ENCODE measurements at regions not wholly inside any gene's neighbourhood (a gene's known extent, or its start where the extent isn't known, plus 50 kb on each side); places are given as distances from the start of the nearest gene placed in this dataset.

DNA sequence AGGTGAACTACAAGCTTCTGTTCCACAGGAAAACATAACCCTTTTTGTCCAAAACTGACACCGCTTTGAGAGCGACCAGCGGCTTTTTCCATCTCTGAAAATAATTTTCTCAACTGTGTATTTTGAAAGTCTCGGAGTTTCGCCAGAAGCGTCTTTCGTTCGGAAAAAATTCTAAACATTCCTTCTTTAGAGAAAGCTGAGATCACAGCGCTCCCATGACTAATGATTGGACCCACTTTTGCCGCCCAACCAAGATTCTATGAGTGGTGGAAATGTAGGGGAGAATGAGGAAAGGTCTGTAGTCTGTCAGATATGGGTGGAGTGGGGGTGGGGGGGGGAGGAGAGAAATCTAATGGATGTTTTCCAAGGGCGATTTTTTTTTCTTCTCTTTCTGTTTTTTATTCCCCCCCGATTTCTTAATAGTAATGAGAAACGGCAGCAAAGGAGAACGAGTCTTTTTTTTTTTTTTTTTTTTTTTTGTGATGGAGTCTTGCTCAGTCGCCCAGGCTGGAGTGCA lies 189.3 kb downstream of the TRIM27 start:
- intact Hi-C loops (cut with DNase I): no loop called here
- TF ChIP-seq, protein P1, sequence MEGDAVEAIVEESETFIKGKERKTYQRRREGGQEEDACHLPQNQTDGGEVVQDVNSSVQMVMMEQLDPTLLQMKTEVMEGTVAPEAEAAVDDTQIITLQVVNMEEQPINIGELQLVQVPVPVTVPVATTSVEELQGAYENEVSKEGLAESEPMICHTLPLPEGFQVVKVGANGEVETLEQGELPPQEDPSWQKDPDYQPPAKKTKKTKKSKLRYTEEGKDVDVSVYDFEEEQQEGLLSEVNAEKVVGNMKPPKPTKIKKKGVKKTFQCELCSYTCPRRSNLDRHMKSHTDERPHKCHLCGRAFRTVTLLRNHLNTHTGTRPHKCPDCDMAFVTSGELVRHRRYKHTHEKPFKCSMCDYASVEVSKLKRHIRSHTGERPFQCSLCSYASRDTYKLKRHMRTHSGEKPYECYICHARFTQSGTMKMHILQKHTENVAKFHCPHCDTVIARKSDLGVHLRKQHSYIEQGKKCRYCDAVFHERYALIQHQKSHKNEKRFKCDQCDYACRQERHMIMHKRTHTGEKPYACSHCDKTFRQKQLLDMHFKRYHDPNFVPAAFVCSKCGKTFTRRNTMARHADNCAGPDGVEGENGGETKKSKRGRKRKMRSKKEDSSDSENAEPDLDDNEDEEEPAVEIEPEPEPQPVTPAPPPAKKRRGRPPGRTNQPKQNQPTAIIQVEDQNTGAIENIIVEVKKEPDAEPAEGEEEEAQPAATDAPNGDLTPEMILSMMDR (IDR thresholded peaks at IDR 0.05): no peak
- H3K4me1 ChIP-seq: no peaks in the 10 kb centered on the region
- no peaks in the 10 kb centered on the region for H3K36me3 ChIP-seq
- H3K4me3 ChIP-seq: no peak overlapping the region
- no peaks in the 10 kb centered on the region for H3K27me3 ChIP-seq
- DNase-seq (ENCODE audit: low spot score in 2 of 2): no peak
- no peak overlapping the region for H3K27ac ChIP-seq
- H3K9me3 ChIP-seq: peaks cover 0 to 2% of the 10 kb centered on the region in 2 donors

DNA sequence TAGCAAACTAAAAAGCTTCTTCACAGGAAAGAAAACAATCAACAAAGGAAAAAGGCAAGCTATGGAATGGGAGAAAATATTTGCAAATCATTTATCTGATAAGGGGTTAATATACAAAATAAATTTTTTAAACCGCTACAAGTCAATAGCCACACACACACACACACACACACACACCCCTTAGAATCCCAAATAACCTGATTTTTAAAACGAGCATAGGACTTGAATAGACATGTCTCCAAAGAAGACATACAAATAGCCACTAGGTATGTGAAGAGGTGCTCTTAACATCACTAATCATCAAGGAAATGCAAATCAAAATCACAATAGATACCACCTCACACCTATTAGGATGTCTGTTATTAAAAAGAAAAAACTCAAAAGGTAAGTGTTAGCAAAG lies 187.7 kb downstream of the TRIM27 start:
- no peak overlapping the region for H3K27ac ChIP-seq

DNA sequence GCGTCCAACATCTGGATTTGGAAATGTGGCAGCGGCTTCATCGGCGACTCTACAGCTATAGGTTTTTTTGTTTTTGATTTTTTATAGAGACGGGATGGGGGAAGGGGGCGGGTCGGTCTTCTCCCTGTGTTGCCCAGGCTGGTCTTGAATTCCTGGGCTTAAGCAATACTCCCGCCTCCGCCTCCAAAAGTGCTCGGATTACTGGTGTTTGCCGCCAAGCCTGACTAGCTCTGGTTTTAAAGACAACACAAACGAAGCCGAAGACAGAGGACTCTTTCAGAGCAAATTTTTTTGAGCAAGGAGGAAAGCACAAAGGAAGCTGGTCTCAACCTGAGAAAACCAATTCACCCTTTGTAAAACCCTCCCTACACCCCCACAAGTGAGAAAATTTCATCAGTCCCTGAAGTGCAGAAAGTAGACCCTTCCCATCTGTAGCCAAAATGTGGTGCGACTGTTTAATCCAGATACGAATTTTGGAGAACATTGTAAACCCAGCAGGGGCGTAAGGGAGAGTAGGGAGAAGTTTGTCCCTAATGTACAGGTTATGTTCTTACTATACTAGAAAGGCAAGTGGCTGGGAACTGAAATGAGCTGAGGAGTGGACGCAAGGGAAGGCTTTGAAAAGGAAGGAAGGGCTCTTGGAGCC lies 185.9 kb downstream of the TRIM27 start:
- no peaks in the 10 kb centered on the region for H3K4me1 ChIP-seq
- no peaks in the 10 kb centered on the region for H3K27me3 ChIP-seq
- no peak overlapping the region for H3K27ac ChIP-seq
- intact Hi-C loops (cut with DNase I): no loop called here
- H3K4me3 ChIP-seq: no peak overlapping the region
- TF ChIP-seq, protein P1 (IDR thresholded peaks at IDR 0.05): no peak
- DNase-seq (ENCODE audit: low spot score in 2 of 2): no peak
- H3K9me3 ChIP-seq: peaks cover 0 to 2% of the 10 kb centered on the region in 2 donors
- H3K36me3 ChIP-seq: no peaks in the 10 kb centered on the region

More for the DNA sequence above, 187.7 kb downstream of the TRIM27 start:
- H3K27me3 ChIP-seq: no peaks in the 10 kb centered on the region
- DNase-seq (ENCODE audit: low spot score in 2 of 2): no peak
- peaks cover 0 to 2% of the 10 kb centered on the region in 2 donors for H3K9me3 ChIP-seq
- H3K4me3 ChIP-seq: no peak overlapping the region
- H3K36me3 ChIP-seq: no peaks in the 10 kb centered on the region
- intact Hi-C loops (cut with DNase I): no loop called here
- TF ChIP-seq, protein P1 (IDR thresholded peaks at IDR 0.05): no peak
- no peaks in the 10 kb centered on the region for H3K4me1 ChIP-seq

DNA sequence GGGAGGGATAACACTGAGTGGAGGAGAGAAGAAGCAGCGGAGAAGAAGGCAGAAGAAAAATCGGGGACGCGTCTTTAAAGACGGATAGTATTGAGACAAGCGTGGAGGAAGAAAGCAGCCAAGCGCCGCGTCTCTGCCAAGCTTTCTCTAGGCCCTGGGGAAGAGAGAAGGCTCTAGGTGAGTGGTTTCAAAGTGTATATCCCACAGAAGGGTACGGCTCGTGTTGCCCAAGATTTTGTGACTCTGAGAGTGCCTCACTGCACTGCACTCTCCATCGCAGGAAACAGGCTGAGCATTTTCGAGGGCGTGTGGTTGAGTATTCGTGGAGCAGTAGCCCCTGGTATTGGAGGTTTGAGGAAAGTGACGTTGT lies 185.4 kb downstream of the TRIM27 start:
- DNase-seq (ENCODE audit: low spot score in 2 of 2): no peak
- Histone ChIP-seq H3K27me3 (no peaks in the 10 kb centered on the region), H3K36me3 (no peaks in the 10 kb centered on the region), H3K4me1 (no peaks in the 10 kb centered on the region), H3K4me3 (no peak overlapping the region), H3K27ac (no peak overlapping the region), H3K9me3 (peaks cover 0 to 2% of the 10 kb centered on the region in 2 donors)
- intact Hi-C loops (cut with DNase I): no loop called here
- TF ChIP-seq, protein P1 (IDR thresholded peaks at IDR 0.05): no peak

DNA sequence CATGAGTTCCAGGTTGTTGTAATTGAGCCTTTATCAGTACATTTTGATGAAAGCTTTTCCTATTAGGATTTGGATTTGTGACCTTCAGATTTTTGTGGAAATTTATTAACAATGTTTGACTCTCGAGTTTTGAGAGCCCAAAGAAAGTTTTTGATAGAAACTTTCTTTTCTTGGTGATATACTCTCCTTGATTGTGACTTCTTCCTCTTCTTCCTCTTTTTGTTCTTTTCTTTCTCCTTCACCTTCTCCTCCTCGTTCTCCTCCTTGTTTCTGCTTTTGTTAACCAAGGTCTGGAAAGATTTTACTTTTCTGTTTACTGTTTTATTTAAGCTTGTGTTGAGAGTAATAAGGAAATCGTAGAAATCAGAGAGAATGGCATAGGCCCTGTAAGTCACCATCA lies 182.4 kb downstream of the TRIM27 start:
- TF ChIP-seq, protein P1 (IDR thresholded peaks at IDR 0.05): no peak
- no peak for DNase-seq (ENCODE audit: low spot score in 2 of 2)
- Histone ChIP-seq H3K36me3 (no peaks in the 10 kb centered on the region), H3K4me1 (no peaks in the 10 kb centered on the region), H3K4me3 (no peak overlapping the region), H3K27me3 (no peaks in the 10 kb centered on the region), H3K9me3 (peaks cover 0 to 2% of the 10 kb centered on the region in 2 donors), H3K27ac (no peak overlapping the region)
- intact Hi-C loops (cut with DNase I): no loop called here

Data from ascending aorta (tissue), 2 donors.